Glutamatergic neuron (in vitro differentiated cells): ENCODE measurements at regions not wholly inside any gene's neighbourhood (a gene's known extent, or its start where the extent isn't known, plus 50 kb on each side); places are given as distances from the start of the nearest gene placed in this dataset.

Experiments used
- DNase-seq: peaks from one replicate; pipeline ENCODE4 v3.0.0; 2022
- H3K27ac Mint-ChIP-seq: one replicate; pipeline ENCODE4 v1.8.0; 2020; ENCODE audit warnings: mild to moderate bottlenecking, mixed read lengths, inconsistent platforms; ENCODE audit not compliant: unreplicated experiment
- H3K27me3 Mint-ChIP-seq: one replicate; pipeline ENCODE4 v1.8.0; 2020; ENCODE audit warnings: mild to moderate bottlenecking, moderate library complexity, mixed read lengths, inconsistent platforms; ENCODE audit not compliant: unreplicated experiment
- H3K36me3 Mint-ChIP-seq: one replicate; pipeline ENCODE4 v1.8.0; 2020; ENCODE audit warnings: mild to moderate bottlenecking, mixed read lengths, inconsistent platforms; ENCODE audit not compliant: unreplicated experiment
- H3K4me1 Mint-ChIP-seq: one replicate; pipeline ENCODE4 v1.8.0; 2020; ENCODE audit warnings: mild to moderate bottlenecking, low read depth, mixed read lengths, inconsistent platforms; ENCODE audit not compliant: unreplicated experiment
- H3K4me3 Mint-ChIP-seq: one replicate; pipeline ENCODE4 v1.8.0; 2020; ENCODE audit warnings: mild to moderate bottlenecking, mixed read lengths, inconsistent platforms; ENCODE audit not compliant: unreplicated experiment
- H3K9me3 Mint-ChIP-seq: one replicate; pipeline ENCODE4 v1.8.0; 2020; ENCODE audit warnings: mild to moderate bottlenecking, moderate library complexity, mixed read lengths, inconsistent platforms; ENCODE audit not compliant: unreplicated experiment
- TF ChIP-seq, protein P1 (sequence below): fragments of 200-600 bp; sonication (generic); IDR thresholded peaks from one replicate; pipeline ENCODE4 v1.5.0; 2021; ENCODE audit not compliant: partially characterized antibody, unreplicated experiment

DNA sequence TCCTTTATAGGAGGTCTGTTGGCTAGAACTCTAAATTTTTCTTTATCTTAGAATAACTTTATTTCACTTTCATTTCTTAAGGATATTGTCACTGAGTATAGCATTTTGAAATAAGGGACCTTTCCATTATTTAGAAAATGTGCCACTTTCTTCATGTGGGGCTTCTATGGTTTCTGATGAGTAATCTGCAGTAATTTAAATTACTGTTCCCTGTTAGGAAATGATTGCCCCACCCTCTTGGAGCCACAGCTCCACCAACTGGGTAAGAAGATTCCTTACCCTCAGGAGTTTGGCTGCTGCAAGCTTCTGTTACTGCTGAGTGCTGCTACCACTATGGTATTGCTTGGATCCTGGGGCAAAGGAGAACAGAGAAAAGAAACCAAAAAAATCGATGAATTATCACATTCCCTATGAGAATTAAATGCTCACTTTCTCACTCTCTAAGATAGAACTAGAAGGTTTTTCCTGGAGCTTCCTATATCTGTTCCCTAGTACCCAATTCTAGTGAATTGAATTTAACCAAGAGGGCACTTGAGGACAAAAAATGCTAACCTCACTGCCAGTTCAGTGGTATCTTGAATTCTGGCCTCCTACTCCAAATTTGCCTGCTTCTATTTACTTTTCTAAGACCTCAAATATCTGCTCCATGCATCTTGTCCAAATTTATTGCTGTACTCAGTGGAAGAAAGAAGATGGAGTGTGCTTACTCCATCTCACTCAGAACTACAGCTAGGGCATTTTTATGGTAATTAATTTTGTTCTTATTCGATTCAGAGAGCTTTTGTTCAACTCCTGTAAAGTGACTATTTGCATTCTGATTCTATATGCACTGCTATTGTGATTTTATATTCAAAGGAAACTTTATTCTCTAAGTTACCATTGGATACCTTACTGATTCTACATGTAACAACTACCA lies 2111.3 kb downstream of the MAT2B start:
- Mint-ChIP-seq H3K27me3 (peaks cover 1% of the 10 kb centered on the region), H3K36me3 (peaks cover 10% of the 10 kb centered on the region), H3K9me3 (peaks cover 2% of the 10 kb centered on the region), H3K27ac (no peak overlapping the region), H3K4me3 (no peak overlapping the region), H3K4me1 (peaks cover 7% of the 10 kb centered on the region)
- TF ChIP-seq, protein P1, sequence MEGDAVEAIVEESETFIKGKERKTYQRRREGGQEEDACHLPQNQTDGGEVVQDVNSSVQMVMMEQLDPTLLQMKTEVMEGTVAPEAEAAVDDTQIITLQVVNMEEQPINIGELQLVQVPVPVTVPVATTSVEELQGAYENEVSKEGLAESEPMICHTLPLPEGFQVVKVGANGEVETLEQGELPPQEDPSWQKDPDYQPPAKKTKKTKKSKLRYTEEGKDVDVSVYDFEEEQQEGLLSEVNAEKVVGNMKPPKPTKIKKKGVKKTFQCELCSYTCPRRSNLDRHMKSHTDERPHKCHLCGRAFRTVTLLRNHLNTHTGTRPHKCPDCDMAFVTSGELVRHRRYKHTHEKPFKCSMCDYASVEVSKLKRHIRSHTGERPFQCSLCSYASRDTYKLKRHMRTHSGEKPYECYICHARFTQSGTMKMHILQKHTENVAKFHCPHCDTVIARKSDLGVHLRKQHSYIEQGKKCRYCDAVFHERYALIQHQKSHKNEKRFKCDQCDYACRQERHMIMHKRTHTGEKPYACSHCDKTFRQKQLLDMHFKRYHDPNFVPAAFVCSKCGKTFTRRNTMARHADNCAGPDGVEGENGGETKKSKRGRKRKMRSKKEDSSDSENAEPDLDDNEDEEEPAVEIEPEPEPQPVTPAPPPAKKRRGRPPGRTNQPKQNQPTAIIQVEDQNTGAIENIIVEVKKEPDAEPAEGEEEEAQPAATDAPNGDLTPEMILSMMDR: no peak
- no peak for DNase-seq

- Mint-ChIP-seq H3K4me3 (no peak overlapping the region), H3K4me1 (peaks cover 13% of the 10 kb centered on the region), H3K36me3 (peaks cover 14% of the 10 kb centered on the region), H3K9me3 (peaks cover 7% of the 10 kb centered on the region), H3K27me3 (peaks cover 2% of the 10 kb centered on the region), H3K27ac (no peak overlapping the region)
- TF ChIP-seq, protein P1: no peak
- DNase-seq: no peak
Measured at GRCh38 chr5:165617491-165617890, 2112.1 kb downstream of the MAT2B start.

GRCh38 chr5:165620394-165620793 lies 2115.0 kb downstream of the MAT2B start:
- no peak for DNase-seq
- H3K4me3 Mint-ChIP-seq: no peak overlapping the region
- TF ChIP-seq, protein P1: no peak
- H3K9me3 Mint-ChIP-seq: peaks cover 9% of the 10 kb centered on the region
- peaks cover 21% of the 10 kb centered on the region for H3K4me1 Mint-ChIP-seq
- no peak overlapping the region for H3K27ac Mint-ChIP-seq
- peaks cover 14% of the 10 kb centered on the region for H3K36me3 Mint-ChIP-seq
- peaks cover 5% of the 10 kb centered on the region for H3K27me3 Mint-ChIP-seq

DNA sequence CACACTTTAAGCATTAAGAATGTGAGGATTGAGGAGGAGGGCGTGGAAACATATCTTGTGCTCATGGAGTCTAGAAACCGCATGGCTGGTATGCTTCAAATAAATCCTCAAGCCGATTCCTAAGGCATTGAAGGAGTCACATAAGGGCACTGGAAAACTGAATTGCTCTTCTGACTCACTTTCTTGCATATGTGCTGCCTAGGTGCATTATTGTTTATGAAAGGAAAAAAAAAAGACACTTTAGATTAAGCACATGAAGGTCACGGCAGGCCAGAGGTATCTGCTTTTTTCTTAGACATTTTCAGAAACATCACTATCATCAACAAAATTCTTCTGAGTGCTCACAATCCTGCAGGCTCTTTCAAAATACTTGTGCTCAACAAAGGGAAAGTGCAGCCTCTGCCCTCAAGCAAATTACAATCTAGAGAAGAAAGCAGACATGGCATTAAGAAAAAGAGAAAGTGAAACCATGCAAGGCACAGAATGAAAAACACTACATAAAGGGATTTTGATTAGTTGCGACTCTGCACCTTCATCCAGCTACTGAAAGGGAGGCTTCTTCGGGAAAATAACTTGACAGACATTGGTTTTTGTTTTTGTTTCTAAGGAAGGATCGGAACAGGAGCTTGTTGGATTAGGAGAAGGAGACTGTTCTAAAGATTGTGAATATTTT lies 2117.6 kb downstream of the MAT2B start:
- peaks cover 5% of the 10 kb centered on the region for H3K27me3 Mint-ChIP-seq
- H3K9me3 Mint-ChIP-seq: peaks cover 14% of the 10 kb centered on the region
- peak overlapping the region; percentile 78 for H3K27ac Mint-ChIP-seq
- H3K36me3 Mint-ChIP-seq: peaks cover 14% of the 10 kb centered on the region
- TF ChIP-seq, protein P1: no peak
- no peak for DNase-seq
- H3K4me1 Mint-ChIP-seq: peaks cover 21% of the 10 kb centered on the region
- no peak overlapping the region for H3K4me3 Mint-ChIP-seq
